GM18861 (cell line): ENCODE measurements at regions not wholly inside any gene's neighbourhood (a gene's known extent, or its start where the extent isn't known, plus 50 kb on each side); places are given as distances from the start of the nearest gene placed in this dataset.
"Not testable (repeated sequence)": the region's sequence is repeated elsewhere in the genome, so short reads cannot be mapped to it uniquely, and the experiment has no call there.

Experiments used
- ATAC-seq: cut with Tn5 transposase; IDR thresholded peaks from one replicate; pipeline ENCODE4 v1.9.1; 2021; ENCODE audit not compliant: unreplicated experiment

GRCh38 chr13:91245288-91245687 lies 102.2 kb upstream of the MIR17HG start:
- ATAC-seq, result no peak

GRCh38 chr13:91247768-91248167 lies 99.7 kb upstream of the MIR17HG start:
- no peak for ATAC-seq

GRCh38 chr13:91248249-91248648 lies 99.2 kb upstream of the MIR17HG start:
- no peak for ATAC-seq

- no peak for ATAC-seq
These were observed 98.1 kb upstream of the MIR17HG start for GRCh38 chr13:91249370-91249769.

- no peak for ATAC-seq
These were observed 97.6 kb upstream of the MIR17HG start for GRCh38 chr13:91249861-91250260.

GRCh38 chr13:91251573-91251972 lies 95.9 kb upstream of the MIR17HG start:
- not testable (repeated sequence) for ATAC-seq

- ATAC-seq, result no peak
These were observed 83.0 kb upstream of the MIR17HG start for GRCh38 chr13:91264484-91264883.

GRCh38 chr13:91269237-91269636 lies 78.2 kb upstream of the MIR17HG start:
- no peak for ATAC-seq

GRCh38 chr13:91270031-91270430 lies 77.5 kb upstream of the MIR17HG start:
- ATAC-seq, result no peak

GRCh38 chr13:91272235-91272777 lies 75.2 kb upstream of the MIR17HG start:
- no peak for ATAC-seq

GRCh38 chr13:91273675-91274074 lies 73.8 kb upstream of the MIR17HG start:
- ATAC-seq, result no peak

- no peak for ATAC-seq
These were observed 70.3 kb upstream of the MIR17HG start for GRCh38 chr13:91277013-91277676.

GRCh38 chr13:91278291-91278690 lies 69.2 kb upstream of the MIR17HG start:
- ATAC-seq, result no peak

- ATAC-seq, result no peak
These were observed 68.6 kb upstream of the MIR17HG start for GRCh38 chr13:91278888-91279287.

- ATAC-seq, result no peak
These were observed 66.7 kb upstream of the MIR17HG start for GRCh38 chr13:91280801-91281200.

GRCh38 chr13:91284335-91284734 lies 63.2 kb upstream of the MIR17HG start:
- ATAC-seq, result no peak

GRCh38 chr13:91286317-91286716 lies 61.2 kb upstream of the MIR17HG start:
- ATAC-seq, result no peak

GRCh38 chr13:91291078-91291477 lies 56.4 kb upstream of the MIR17HG start:
- ATAC-seq, result no peak

GRCh38 chr13:91292630-91293221 lies 54.8 kb upstream of the MIR17HG start:
- no peak for ATAC-seq

GRCh38 chr13:91295712-91296410 lies 51.6 kb upstream of the MIR17HG start:
- ATAC-seq, result no peak

GRCh38 chr13:91297503-91297902 lies 50.0 kb upstream of the MIR17HG start:
- no peak for ATAC-seq
